NOMO-1 treated with dmso at 0.1 percent for 144 hours (cell line): ENCODE measurements at regions not wholly inside any gene's neighbourhood (a gene's known extent, or its start where the extent isn't known, plus 50 kb on each side); places are given as distances from the start of the nearest gene placed in this dataset.
A peak's percentile ranks its signal among the peaks of the same experiment; 100 is the strongest.
"Not testable (repeated sequence)": the region's sequence is repeated elsewhere in the genome, so short reads cannot be mapped to it uniquely, and the experiment has no call there.

ENCODE experiments used
- DNase-seq: peaks from one replicate; lab custom pipeline; 2025; ENCODE audit not compliant: unreplicated experiment; lab: John Stamatoyannopoulos, UW

DNA sequence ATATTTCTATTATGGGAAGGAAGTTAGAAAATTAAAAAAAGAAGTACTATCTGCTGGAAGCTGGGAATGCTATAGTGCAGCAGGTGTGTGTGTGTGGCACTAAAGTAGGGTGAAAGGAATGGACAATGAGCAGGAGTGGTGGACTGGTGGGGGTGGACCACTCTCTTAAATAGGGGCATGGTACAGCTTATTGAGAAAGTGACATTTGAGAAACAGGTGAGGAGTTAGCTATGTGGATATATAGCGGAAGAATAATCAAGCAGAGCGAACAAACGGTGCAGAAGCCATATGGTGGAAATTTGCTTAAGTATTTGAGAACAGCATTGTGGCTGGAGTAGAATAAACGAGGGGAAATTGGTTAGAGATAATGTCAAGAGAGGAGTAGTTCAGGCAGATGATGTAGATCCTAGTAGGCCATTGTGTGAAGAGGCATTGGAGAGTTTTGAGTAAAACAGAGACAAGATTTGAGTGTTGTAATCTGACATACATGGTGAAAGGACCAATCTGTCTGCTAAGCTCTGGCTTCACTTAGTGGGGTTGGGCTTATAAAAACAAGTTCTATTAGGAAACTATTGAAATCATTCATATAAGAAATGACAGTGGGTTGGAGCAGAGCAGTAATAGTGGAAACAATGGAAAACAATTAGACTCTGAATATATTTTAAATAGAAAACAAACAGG lies 149.2 kb upstream of the SYT10 start:
- no peak for DNase-seq

DNA sequence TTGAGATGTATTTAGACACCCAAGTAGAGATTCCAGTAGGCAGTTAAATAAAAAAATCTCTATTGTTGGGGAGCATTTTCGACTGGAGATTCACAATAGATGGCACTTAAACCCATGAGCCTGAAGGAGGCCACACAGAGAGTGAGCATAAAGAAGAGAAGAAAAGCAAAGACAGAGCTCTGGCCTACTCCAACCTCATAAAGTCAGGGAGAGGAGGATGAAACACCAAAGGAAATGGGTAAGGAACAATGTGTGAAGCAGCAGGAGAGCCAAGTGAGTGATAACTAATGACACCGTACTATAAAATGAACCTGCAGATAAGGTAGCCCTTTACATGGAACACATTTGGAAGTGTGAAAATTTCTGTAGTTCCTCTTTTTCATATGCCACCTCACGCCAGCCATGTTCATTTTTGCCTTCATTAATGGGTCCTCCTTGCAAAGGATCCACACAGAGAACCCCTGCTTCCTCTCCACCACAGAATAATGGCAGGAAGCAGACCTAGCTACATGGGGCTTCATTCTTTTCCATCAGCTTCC lies 150.0 kb upstream of the SYT10 start:
- DNase-seq, result no peak

DNA sequence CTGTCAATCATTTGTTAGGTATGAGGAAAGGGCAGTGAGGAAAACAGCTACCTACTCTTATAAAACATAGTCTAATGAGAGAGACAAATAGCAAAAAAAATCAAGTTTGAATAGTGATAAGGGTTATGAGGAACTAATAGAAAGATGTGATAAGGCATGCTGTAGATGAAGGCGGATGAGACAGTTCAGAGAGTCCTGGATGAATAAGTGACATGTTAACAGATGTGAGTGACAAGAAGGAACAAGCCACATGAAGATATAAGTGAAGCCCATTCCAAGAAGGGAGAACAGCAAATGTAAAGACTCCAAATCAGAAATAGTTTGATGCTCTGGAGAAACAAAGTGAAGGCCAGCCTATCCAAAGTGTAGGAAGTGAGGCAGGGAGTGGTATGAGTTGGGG lies 154.1 kb upstream of the SYT10 start:
- no peak for DNase-seq

DNA sequence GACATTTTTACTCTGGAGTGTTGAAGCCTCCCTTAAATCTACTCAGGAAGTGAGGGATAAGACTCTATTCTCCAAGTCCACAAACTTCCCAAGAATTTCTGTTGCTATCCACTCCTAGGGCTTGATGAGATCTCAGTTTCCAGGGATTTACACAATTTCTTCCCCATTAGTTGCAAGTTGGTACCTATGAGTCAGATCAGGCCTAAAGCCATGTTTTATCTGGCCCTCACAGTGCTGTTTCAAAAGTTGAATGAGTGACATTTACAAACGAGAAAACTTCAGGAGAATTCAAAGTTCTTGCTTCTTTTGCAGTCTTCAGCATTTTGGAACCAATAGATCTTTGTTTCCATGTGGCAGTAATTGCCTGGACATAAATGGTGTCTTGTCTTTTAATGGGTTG lies 156.4 kb upstream of the SYT10 start:
- no peak for DNase-seq

DNA sequence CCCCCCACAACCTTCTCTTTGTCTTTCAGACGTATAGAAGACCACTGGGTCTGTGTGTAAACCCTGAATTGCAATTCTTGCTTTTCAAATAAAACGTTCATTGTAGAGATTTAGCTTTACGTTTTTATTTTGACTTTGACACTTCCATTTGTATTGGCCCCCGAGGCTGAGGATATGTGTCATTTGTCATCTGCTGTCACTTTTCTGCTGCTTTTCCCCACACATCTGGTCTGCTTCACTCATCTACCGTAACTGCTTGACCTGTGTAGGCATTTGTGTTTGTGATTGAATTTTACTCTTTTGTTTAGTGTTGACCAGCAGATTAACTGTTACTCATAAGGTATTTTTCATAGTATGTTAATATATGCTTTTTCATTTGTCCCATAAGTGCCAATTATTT lies 157.2 kb upstream of the SYT10 start:
- no peak for DNase-seq

DNA sequence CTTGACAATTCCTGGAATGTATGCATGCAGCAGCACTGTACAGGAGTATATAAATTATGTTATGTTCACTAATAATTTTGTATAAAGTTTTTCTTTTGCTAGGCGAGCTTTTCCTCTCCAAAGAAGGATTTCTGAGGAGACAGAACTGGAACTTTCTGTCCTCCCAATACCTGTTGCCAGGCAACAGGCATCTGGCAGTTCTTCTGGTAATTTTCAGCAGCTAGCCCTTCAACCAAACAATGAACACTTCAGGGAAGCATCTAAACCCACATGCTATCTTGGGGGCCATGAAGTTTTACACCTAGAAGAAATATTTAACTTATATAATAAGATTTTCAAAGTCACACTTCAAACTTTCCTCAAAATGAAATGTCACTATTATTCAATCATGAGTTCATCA lies 162.9 kb upstream of the SYT10 start:
- DNase-seq, result no peak

DNA sequence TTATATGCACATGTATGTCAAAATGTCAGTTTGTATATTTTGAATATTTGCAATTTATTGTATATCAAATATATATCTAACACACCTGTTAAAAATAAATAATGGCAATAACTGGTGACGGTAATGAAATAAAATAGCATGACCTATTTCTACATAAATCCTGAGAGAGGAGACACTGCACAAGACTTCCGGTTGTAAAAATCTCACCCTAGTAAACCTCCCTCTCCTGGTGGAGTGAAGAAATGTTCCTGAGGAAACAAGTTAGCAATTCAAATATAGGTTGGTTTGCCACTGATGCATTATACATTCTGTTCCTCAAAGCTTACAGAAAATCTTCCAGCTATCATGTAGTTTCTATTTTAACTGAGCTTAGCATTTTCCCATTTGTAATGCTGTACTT lies 166.1 kb upstream of the SYT10 start:
- DNase-seq, result peak; percentile 24

DNA sequence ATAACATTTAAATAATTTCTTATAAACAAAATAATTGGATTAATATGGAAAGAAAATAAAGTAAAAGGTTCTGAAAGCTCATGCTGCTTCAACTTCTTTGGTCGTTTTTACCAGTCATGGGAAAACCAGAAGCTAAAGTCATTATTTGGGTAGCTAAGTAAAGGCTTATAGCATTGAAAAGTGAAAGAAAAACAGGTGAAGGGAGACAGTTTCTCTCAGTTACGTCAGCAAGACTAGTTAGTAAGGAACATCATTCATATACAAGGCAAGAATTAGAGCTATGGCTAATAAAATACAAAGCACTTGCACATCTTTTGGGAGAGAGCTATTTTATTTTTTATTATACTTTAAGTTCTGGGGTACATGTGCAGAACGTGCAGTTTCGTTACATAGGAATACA lies 170.3 kb upstream of the SYT10 start:
- DNase-seq, result no peak

DNA sequence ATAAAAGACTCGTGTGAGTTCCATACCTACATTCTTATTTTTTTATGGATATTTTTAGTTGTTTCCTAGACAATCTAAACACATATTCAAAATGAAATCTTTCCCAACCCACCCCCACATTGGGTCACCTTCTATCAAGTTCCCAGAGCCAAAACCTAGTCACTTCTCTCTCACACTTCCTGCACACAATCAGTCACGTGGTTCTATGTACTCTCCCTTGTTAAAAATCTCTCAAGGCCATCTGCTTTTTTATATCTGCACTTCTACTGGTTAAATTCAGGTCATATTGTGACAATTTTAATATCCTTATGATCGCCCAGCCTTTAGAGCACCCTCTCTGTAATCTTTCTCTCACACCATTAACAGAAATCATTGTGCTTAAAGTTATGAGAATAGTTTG lies 175.0 kb upstream of the SYT10 start:
- no peak for DNase-seq

DNA sequence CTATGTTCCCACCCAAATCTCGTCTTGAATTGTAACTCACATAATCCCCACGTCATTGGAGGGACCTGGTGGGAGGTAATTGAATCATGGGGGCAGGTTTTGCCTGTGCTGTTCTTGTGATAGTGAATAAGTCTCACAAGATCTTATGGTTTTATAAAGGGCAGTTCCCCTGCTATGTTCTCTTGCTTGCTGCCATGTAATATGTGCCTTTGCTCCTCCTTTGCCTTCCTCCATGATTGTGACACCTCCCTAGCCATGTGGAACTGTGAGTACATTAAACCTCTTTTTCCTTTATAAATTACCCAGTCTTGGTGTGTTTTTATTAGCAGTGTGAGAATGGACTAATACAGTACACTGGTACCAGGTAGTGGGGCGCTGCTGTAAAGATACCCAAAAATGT lies 177.6 kb upstream of the SYT10 start:
- DNase-seq, result no peak

DNA sequence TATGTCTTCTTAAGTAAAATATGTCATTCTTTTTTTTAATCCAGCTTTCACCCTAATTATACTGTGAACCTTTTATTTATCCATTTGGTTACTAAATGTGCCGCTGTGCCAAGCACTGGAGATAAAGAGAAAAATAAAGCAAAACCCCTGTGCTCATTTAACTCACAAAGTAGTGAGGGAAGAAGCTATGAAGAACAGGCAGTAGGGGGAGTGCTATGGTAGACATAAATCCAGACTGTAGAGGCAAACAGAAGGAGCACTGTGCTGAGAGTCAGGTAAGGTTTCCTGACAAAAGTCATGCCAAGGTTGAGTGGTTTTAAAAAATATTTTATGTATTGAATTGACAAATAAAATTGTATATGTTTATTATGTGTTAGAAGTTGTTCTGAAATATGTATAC lies 188.5 kb upstream of the SYT10 start:
- no peak for DNase-seq

DNA sequence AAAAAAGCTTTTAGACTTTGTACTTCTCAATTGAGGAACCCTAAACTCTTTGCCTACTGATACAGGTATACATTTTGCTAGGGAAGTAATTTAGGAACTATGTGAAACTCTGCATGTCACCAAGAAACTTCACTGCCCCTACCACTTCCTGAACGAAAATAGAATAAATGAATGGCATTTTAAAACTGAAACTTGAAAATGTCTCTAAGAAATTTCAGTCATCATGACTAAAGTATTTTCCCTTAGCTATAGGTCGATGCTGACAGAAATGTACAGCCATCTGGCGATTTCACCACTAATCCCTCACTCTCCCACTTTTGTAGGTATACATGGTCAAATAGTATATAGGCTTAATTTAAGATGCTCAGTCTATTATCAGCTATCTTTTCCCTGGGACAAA lies 194.9 kb upstream of the SYT10 start:
- peak; percentile 52 for DNase-seq

DNA sequence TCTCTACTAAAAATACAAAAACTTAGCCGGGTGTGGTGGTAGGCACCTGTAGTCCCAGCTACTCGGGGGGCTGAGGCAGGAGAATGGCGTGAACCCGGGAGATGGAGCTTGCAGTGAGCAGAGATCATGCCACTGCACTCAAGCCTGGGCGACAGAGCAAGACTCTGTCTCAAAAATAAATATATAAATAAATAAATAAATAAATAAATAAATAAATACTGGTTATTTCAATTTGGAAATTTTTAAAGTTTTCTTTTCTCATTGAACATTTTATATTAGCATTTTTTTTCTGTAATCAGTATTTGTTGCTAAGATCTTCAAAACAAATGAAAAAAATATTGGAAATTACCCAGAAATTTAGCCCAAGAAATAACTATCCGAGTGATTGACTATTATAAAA lies 197.3 kb upstream of the SYT10 start:
- not testable (repeated sequence) for DNase-seq

DNA sequence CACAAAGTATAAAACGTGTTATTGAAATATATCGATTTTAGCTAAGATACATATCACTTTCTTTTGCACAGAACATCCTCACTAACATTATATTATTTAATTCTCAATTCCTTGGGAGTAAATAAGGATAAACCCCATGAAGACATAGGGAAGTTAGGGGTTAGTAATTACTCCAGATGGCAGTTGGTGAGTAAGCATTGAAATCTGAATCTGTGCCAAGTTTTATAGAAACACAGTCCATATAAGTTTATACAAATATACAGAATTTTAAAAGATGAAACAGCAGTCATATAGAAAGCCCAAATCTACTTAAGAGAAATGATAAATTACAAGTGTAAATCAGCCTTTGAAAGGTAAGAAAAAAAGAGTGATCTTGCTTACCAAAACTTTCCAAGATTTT lies 200.4 kb upstream of the SYT10 start:
- no peak for DNase-seq

DNA sequence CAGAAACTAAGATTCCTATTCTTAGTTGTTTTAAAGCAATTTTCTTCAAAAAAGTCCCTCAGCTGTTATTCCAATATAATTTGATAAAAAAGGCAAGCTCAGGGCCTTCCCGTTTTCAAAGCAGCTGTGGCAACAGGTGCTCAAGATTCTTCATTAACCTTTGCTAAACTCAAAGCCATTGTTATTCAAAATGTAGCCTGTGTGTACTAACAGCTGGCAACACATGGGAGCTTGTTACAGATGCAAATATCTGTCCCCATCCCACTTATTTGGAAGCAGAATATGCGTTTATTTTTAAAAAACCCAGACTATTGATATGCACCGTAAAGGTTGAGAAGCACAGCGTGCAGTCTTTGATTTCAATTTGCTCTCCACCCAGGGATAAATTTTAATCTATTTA lies 210.4 kb upstream of the SYT10 start:
- no peak for DNase-seq

DNA sequence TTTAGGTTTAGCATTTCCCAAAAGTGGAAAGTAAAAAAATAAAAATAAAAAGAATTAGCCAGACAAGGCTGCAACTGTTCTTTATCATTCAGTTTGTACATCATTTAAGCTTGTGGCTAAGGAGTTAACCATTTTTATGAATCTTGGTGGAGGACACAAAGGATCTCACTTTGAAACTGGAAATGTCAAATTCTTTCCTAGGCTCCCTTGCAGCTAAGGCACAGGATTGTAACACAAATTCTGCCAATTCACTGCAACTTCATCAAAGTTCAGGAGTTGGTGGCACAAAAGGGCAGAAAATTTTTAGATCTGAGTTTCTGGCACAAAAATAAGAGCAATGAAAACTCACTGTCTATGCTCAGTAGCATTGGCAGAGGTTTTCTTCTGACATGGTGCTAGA lies 211.2 kb upstream of the SYT10 start:
- DNase-seq, result no peak

DNA sequence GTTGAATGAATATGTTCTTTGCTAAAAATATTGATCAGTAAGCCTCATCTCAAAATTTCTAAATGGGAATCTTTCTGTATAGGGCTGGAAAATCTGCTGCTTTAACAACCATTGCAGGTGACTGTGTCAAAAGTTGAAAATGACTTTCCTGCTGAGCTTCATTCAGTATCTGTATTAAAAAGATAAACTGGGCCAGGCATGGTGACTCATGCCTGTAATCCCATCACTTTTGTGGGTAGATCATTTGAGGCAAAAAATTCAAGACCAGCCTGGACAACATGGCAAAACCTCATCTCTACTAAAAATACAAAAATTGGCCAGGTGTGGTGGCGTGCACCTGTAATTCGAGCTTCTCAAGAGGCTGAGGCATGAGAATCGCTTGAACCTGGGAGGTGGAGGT lies 213.7 kb upstream of the SYT10 start:
- DNase-seq, result no peak

DNA sequence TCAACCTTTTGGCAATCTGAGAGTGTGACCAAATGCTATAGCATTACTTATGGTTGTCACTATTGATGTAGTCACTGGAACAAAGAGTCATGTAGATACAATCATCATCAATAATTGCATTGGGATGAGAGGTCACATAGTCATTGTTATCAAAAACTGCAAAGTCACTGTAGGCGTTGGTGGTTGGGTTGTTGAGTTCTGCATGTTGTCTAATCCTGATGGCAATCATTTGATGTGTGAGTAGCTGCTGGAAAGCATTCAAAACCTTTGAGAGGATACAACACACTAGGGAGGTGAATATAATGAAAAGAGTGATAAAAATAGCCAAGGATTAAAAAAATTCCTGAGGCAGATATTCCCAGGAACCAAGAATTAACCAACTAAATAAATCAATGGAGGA lies 214.7 kb upstream of the SYT10 start:
- DNase-seq, result no peak

DNA sequence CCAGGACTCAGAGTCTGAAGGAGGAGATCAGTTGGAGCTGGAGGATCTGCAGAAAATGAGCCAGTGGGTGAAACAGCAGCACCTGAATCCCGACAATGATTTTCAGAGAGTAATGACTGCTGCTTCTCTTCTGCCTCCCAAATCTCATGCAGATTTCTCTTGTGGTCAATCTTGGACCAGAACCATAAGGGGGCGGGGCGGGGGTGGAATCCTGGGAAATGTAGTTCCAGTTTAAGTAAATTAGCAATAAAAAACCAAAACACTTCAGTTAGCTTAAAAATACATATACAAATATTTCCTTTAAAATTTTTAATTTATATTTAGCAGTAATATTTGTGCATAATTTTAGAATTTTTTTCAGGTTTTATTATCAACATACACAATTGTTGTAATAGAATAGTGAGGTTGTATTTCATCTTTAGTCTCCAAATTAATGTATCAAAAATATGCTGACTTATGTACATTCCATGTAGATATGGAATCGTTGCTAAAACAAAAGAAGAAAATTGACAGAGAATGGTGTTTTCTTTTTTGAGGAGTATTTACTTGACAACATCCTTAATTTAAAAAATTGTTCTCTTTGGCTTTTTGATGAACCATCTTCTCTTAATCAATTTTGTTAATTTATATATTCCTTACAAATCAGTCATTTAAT lies 223.5 kb upstream of the SYT10 start:
- no peak for DNase-seq

DNA sequence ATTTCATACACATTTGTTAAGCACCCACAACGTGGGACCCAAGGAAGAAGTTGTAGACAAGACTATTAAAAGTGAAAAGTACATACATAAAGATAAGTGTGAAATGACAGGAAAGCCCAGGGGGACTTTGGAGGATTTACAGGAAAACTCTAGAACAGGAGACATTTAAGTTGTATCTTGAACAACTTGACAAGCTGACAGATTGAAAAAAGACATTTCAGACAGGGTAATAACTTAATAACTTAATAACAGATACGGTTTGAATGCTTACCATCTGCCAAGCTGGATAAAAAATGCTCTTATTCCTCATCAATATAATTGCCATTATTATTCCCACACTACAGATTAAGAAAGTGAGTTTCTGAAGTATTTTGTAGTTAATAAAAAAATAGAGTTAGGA lies 229.7 kb upstream of the SYT10 start:
- no peak for DNase-seq

DNA sequence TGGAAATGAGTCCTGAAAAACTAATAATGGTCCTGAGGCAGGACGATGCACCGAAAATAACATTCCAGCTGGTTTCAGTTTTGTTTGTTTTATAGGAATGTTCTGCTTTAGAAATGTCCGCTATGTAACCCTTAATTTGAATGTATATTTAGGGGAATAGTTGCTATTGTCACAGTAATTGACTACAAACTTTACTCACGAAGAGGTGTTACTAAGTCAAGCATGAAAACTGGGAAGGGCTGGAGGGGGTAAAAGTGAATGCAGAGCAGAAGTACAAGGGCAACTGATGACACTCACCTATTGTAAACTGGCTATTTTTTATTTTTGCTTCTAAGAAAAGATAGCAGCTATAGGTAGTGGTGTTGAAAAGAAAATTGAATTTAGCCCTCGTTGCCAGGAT lies 230.7 kb upstream of the SYT10 start:
- no peak for DNase-seq

DNA sequence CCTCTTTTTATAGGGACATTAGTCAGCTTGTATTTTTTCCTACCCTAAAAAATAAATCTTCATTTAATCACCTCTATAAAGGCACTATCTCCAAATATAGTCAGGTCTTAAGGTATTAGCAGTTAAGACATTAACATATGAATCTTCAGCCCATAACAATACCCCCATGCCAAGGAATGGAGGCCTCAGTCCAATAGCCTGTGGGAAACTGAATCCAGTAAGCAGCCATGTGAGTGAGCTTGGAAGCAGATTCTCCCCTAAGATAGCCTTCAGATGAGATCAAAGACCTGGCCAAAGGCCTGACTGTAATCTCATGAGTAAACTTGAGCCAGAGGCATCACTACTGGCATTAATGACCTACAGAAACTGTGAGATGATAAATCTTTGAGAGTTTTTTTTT lies 232.1 kb upstream of the SYT10 start:
- DNase-seq, result no peak
